ENCODE measurements at regions not wholly inside any gene's neighbourhood (a gene's known extent, or its start where the extent isn't known, plus 50 kb on each side); places are given as distances from the start of the nearest gene placed in this dataset.

DNA sequence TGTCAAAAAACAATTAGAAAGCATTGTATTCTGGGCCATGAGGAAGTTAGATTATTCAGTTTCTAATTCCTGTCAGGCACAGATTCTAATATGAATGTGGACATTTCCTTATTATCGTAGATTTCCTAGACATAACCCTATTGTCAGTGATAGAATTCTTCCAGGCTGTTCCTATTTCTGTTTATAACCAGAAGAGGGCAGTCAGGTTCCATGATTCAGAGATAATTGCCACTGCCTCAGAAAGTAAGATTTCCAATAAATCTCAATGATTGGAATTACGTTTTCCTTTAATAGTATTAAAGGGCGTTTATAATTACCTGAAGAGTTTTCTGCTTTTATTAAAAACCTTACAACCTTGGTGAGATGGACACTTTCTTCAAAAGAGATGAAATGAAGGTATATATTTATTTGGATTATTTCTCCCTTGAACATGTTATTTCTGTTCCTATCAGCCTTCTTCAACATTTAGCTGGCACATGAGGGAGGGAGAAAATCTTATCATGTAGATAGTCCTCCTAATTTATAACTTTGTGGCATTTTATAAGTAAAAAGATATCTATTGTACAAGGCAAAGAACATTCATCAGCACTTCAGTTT lies 439.2 kb downstream of the MCTP2 start:
- peak overlapping the region in 2 of 4 donors; percentile 14 to 51 for H3K27ac ChIP-seq
- WGBS, 2 donors: 0% methylated on average over 3 of the region's 3 CpGs
- no peak overlapping the region for H3K4me3 ChIP-seq
- TF ChIP-seq, protein P1, sequence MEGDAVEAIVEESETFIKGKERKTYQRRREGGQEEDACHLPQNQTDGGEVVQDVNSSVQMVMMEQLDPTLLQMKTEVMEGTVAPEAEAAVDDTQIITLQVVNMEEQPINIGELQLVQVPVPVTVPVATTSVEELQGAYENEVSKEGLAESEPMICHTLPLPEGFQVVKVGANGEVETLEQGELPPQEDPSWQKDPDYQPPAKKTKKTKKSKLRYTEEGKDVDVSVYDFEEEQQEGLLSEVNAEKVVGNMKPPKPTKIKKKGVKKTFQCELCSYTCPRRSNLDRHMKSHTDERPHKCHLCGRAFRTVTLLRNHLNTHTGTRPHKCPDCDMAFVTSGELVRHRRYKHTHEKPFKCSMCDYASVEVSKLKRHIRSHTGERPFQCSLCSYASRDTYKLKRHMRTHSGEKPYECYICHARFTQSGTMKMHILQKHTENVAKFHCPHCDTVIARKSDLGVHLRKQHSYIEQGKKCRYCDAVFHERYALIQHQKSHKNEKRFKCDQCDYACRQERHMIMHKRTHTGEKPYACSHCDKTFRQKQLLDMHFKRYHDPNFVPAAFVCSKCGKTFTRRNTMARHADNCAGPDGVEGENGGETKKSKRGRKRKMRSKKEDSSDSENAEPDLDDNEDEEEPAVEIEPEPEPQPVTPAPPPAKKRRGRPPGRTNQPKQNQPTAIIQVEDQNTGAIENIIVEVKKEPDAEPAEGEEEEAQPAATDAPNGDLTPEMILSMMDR (IDR thresholded peaks at IDR 0.05): peak; percentile 47 to 64 (median 55)
- TF ChIP-seq EP300 (IDR thresholded peaks at IDR 0.05): no peak
- DNase-seq: no peak
- intact Hi-C loops (cut with DNase I): loop anchor here (5.0 to 10.0 kb wide), 3 partner anchors 174 to 584 kb away; no protein-coding TSS in a partner anchor
- no peaks in the 10 kb centered on the region for H3K27me3 ChIP-seq
- H3K36me3 ChIP-seq: no peaks in the 10 kb centered on the region
- peaks cover 0 to 22% (median 14%) of the 10 kb centered on the region in 4 donors for H3K4me1 ChIP-seq
- H3K9me3 ChIP-seq: no peaks in the 10 kb centered on the region

DNA sequence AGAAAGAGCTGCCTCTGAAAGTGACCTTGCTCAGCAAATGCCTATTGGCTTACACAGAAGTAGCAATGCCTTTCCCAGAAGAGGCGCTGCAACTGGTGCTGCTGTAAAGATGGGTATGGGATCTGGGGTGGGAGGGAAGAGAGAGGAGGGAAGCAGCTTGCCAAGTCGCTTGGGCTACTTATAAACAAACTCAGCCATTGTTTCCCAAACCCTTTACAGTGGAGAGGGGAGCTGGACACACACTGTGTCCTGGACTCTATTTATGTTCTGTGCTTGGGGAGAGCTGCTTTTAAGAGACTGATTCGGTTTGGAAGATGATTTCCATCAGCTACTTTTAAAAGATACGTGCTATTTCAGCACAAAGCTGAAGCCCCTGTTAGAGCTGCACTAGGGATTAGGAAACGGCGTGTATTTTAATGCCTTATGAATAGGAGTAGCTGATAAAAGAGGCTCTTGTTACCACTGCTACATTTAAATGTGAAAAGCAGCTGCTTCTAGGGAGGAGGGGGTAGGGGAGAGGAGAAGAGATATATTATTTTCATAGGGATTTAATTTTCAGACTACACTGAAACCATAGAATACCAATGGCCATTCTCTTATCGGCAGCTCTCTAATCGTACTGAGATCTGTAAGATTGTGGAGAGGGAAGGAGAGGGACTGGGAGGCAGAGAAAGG lies 440.6 kb downstream of the MCTP2 start:
- H3K27ac ChIP-seq: peak overlapping the region in 3 of 4 donors; percentile 17 to 51 (median 51)
- intact Hi-C loops (cut with DNase I): loop anchor here (5.0 to 10.0 kb wide), 3 partner anchors 173 to 583 kb away; no protein-coding TSS in a partner anchor
- WGBS, 2 donors: 56 to 57% methylated on average over 8 of the region's 8 CpGs
- peaks cover 0 to 22% (median 14%) of the 10 kb centered on the region in 4 donors for H3K4me1 ChIP-seq
- H3K9me3 ChIP-seq: no peaks in the 10 kb centered on the region
- no peak for TF ChIP-seq POLR2A (IDR thresholded peaks at IDR 0.05)
- no peak for TF ChIP-seq POLR2AphosphoS5 (IDR thresholded peaks at IDR 0.05)
- no peak for TF ChIP-seq EP300 (IDR thresholded peaks at IDR 0.05)
- TF ChIP-seq, protein P1 (IDR thresholded peaks at IDR 0.05): no peak
- H3K36me3 ChIP-seq: no peaks in the 10 kb centered on the region
- H3K27me3 ChIP-seq: no peaks in the 10 kb centered on the region
- H3K4me3 ChIP-seq: peak overlapping the region in 3 of 4 donors; percentile 0 to 14 (median 7)
- peak; percentile 68 for DNase-seq

DNA sequence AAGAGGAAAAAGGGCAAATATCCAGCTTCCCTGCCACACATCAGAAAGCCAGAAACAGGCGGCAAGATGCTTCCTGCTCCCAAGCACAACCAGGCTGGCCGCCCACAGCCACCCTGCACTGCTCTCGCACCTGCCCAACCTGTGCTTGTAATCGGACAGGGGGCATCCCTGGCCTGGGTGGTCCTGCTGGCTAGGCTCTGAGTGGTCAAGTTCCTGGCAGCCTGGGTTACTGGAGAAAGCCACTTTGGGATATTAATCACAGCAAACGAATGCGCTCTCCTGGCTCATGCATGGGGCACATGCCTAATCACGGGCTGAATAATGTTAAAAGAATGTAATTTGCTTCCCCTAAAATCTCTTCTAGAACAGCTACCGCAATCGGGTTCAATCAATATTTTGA lies 442.4 kb downstream of the MCTP2 start:
- no peak for TF ChIP-seq EP300 (IDR thresholded peaks at IDR 0.05)
- no peak for TF ChIP-seq POLR2AphosphoS5 (IDR thresholded peaks at IDR 0.05)
- no peak for DNase-seq
- Histone ChIP-seq H3K27me3 (no peaks in the 10 kb centered on the region), H3K27ac (no peak overlapping the region), H3K9me3 (no peaks in the 10 kb centered on the region), H3K4me3 (no peak overlapping the region), H3K36me3 (no peaks in the 10 kb centered on the region), H3K4me1 (peaks cover 0 to 22% (median 14%) of the 10 kb centered on the region in 4 donors)
- WGBS, 2 donors: 86 to 89% methylated on average over 9 of the region's 9 CpGs
- intact Hi-C loops (cut with DNase I): loop anchor here (5.0 to 10.0 kb wide), 3 partner anchors 171 to 581 kb away; no protein-coding TSS in a partner anchor

DNA sequence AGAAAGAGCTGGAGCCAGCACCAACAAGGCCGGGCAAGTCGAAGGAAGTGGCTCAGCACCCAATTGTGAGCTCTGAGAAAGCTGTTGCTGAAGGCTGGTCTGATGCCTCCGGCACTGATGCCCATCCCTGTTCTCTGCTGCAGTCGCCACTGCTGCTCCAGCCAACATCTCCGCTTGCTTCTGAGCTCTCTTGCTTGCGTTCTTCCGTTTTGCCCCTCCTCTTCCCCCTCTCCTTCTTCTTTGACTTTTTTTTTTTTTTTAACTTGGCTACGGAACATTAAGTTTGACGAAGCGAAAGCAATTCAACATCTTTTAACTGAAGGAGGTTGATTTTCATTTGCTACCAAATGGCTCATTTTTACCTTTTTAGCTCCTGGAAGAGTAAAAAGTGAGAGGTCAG lies 442.9 kb downstream of the MCTP2 start:
- Histone ChIP-seq H3K9me3 (no peaks in the 10 kb centered on the region), H3K27ac (no peak overlapping the region), H3K36me3 (no peaks in the 10 kb centered on the region), H3K4me1 (peaks cover 0 to 22% (median 14%) of the 10 kb centered on the region in 4 donors), H3K27me3 (no peaks in the 10 kb centered on the region), H3K4me3 (no peak overlapping the region)
- intact Hi-C loops (cut with DNase I): loop anchor here (5.0 to 10.0 kb wide), 3 partner anchors 171 to 581 kb away; no protein-coding TSS in a partner anchor
- WGBS, 2 donors: 83 to 86% methylated on average over 10 of the region's 10 CpGs
- no peak for DNase-seq
- TF ChIP-seq, protein P1 (IDR thresholded peaks at IDR 0.05): no peak
- no peak for TF ChIP-seq POLR2A (IDR thresholded peaks at IDR 0.05)
- no peak for TF ChIP-seq POLR2AphosphoS5 (IDR thresholded peaks at IDR 0.05)
- no peak for TF ChIP-seq EP300 (IDR thresholded peaks at IDR 0.05)

DNA sequence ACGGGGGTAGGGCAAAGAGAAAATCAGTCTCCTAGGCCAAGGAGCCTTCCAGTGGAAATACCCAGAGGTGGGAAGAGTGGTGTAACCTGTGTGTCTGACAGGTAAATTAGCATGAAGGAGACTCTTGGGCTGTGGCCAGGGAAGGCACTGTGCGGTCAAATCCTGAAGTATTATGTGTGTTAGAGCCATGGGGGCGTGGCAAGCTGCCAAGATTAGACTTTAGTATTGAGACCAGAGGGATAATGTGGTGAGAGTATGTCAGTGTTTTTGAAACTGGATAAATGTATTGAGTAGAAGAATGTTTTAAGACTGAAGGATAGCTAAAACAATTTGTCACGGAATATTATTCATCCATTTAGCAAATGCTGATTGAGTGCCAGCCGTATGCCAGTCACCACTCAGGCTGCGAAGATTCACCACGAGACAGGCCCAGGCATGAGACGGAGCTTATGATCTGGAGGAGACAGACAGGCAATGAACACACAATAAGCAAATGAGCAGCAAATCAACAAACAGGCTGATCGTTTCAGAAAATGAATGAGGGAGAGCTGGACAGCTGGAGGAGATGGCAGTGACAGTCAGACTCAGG lies 445.9 kb downstream of the MCTP2 start:
- no peak for DNase-seq
- H3K9me3 ChIP-seq: no peaks in the 10 kb centered on the region
- H3K27me3 ChIP-seq: no peaks in the 10 kb centered on the region
- H3K36me3 ChIP-seq: no peaks in the 10 kb centered on the region
- intact Hi-C loops (cut with DNase I): loop anchor here (10.0 kb wide), 2 partner anchors 168 to 578 kb away; no protein-coding TSS in a partner anchor
- H3K27ac ChIP-seq: no peak overlapping the region
- no peak overlapping the region for H3K4me3 ChIP-seq
- H3K4me1 ChIP-seq: peaks cover 0 to 5% (median 4%) of the 10 kb centered on the region in 4 donors
- WGBS, 2 donors: 82 to 86% methylated on average over 9 of the region's 9 CpGs
- TF ChIP-seq POLR2A (IDR thresholded peaks at IDR 0.05): no peak
- TF ChIP-seq, protein P1 (IDR thresholded peaks at IDR 0.05): no peak
